Activated T-helper 2 cell treated with anti-CD3 and anti-CD28 coated beads, Interferon-gamma antibody, Interleukin-2, Interleukin-4, amounts not matched to agents 10 μg/mL and 5 μg/mL and 100 μg/mL, durations not matched to agents 14 hours and 24 hours and 36 hours (primary cell): ENCODE measurements at regions not wholly inside any gene's neighbourhood (a gene's known extent, or its start where the extent isn't known, plus 50 kb on each side); places are given as distances from the start of the nearest gene placed in this dataset.

ENCODE experiments used
- DNase-seq: peaks from one replicate; pipeline ENCODE4 v3.0.0; 2021; ENCODE audit warnings: low spot score
- H3K27ac Mint-ChIP-seq: one replicate; pipeline ENCODE4 v1.8.0; 2021; ENCODE audit warnings: mixed read lengths
- H3K27me3 Mint-ChIP-seq: one replicate; pipeline ENCODE4 v1.8.0; 2021; ENCODE audit warnings: low read depth, mixed read lengths
- H3K36me3 Mint-ChIP-seq: one replicate; pipeline ENCODE4 v1.8.0; 2021; ENCODE audit warnings: low read depth, mixed read lengths
- H3K4me1 Mint-ChIP-seq: one replicate; pipeline ENCODE4 v1.8.0; 2021; ENCODE audit warnings: low read depth, mixed read lengths
- H3K4me3 Mint-ChIP-seq: one replicate; pipeline ENCODE4 v1.8.0; 2021; ENCODE audit warnings: low read depth, mild to moderate bottlenecking, moderate library complexity, mixed read lengths
- H3K9me3 Mint-ChIP-seq: one replicate; pipeline ENCODE4 v1.8.0; 2021; ENCODE audit warnings: mixed read lengths
- intact Hi-C: fragments of 100-400 bp; cut with micrococcal nuclease; formaldehyde crosslinking; loops from one replicate; pipeline ENCODE4 v1.15.1; 2023

GRCh38 chr3:194836661-194837060 is 151.0 kb downstream of the FAM43A start:
- no peak overlapping the region for H3K27ac Mint-ChIP-seq

GRCh38 chr3:194837457-194838127 is 151.9 kb downstream of the FAM43A start:
- no peaks in the 10 kb centered on the region for H3K4me1 Mint-ChIP-seq
- no peak overlapping the region for H3K27ac Mint-ChIP-seq
- no peak overlapping the region for H3K4me3 Mint-ChIP-seq
- H3K27me3 Mint-ChIP-seq: no peaks in the 10 kb centered on the region
- intact Hi-C loops: no loop called here
- no peaks in the 10 kb centered on the region for H3K36me3 Mint-ChIP-seq
- DNase-seq: no peak
- no peaks in the 10 kb centered on the region for H3K9me3 Mint-ChIP-seq

More at GRCh38 chr3:194836661-194837060, 151.0 kb downstream of the FAM43A start:
- Mint-ChIP-seq H3K36me3 (no peaks in the 10 kb centered on the region), H3K4me3 (no peak overlapping the region), H3K9me3 (no peaks in the 10 kb centered on the region), H3K4me1 (no peaks in the 10 kb centered on the region), H3K27me3 (no peaks in the 10 kb centered on the region)
- intact Hi-C loops: no loop called here
- DNase-seq: no peak

GRCh38 chr3:194838236-194838635 is 152.6 kb downstream of the FAM43A start:
- no peaks in the 10 kb centered on the region for H3K36me3 Mint-ChIP-seq
- H3K9me3 Mint-ChIP-seq: no peaks in the 10 kb centered on the region
- H3K4me1 Mint-ChIP-seq: no peaks in the 10 kb centered on the region
- H3K27ac Mint-ChIP-seq: no peak overlapping the region
- DNase-seq: no peak
- intact Hi-C loops: no loop called here
- peaks cover under 1% of the 10 kb centered on the region for H3K27me3 Mint-ChIP-seq
- no peak overlapping the region for H3K4me3 Mint-ChIP-seq

GRCh38 chr3:194840661-194841514 is 155.2 kb downstream of the FAM43A start:
- no peak overlapping the region for H3K27ac Mint-ChIP-seq
- no peaks in the 10 kb centered on the region for H3K4me1 Mint-ChIP-seq
- H3K36me3 Mint-ChIP-seq: no peaks in the 10 kb centered on the region
- no peaks in the 10 kb centered on the region for H3K9me3 Mint-ChIP-seq
- H3K27me3 Mint-ChIP-seq: peaks cover 4% of the 10 kb centered on the region
- no peak for DNase-seq
- intact Hi-C loops: no loop called here
- H3K4me3 Mint-ChIP-seq: no peak overlapping the region

- no peak for DNase-seq
- Mint-ChIP-seq H3K27ac (no peak overlapping the region), H3K9me3 (no peaks in the 10 kb centered on the region), H3K4me3 (no peak overlapping the region), H3K36me3 (no peaks in the 10 kb centered on the region), H3K4me1 (no peaks in the 10 kb centered on the region), H3K27me3 (peaks cover 4% of the 10 kb centered on the region)
- intact Hi-C loops: no loop called here
These were observed 155.8 kb downstream of the FAM43A start for GRCh38 chr3:194841515-194841841.

- intact Hi-C loops: no loop called here
- Mint-ChIP-seq H3K36me3 (no peaks in the 10 kb centered on the region), H3K4me3 (no peak overlapping the region), H3K9me3 (no peaks in the 10 kb centered on the region), H3K27me3 (peaks cover 4% of the 10 kb centered on the region), H3K27ac (no peak overlapping the region), H3K4me1 (no peaks in the 10 kb centered on the region)
- no peak for DNase-seq
These were observed 157.9 kb downstream of the FAM43A start for GRCh38 chr3:194843556-194843955.

GRCh38 chr3:194844046-194844445 is 158.4 kb downstream of the FAM43A start:
- H3K36me3 Mint-ChIP-seq: no peaks in the 10 kb centered on the region
- intact Hi-C loops: no loop called here
- H3K4me3 Mint-ChIP-seq: no peak overlapping the region
- H3K4me1 Mint-ChIP-seq: no peaks in the 10 kb centered on the region
- peaks cover 4% of the 10 kb centered on the region for H3K27me3 Mint-ChIP-seq
- no peaks in the 10 kb centered on the region for H3K9me3 Mint-ChIP-seq
- no peak overlapping the region for H3K27ac Mint-ChIP-seq
- DNase-seq: no peak

GRCh38 chr3:194849166-194849875 is 163.6 kb downstream of the FAM43A start:
- Mint-ChIP-seq H3K27me3 (no peaks in the 10 kb centered on the region), H3K36me3 (no peaks in the 10 kb centered on the region), H3K27ac (no peak overlapping the region), H3K4me1 (no peaks in the 10 kb centered on the region), H3K4me3 (no peak overlapping the region), H3K9me3 (no peaks in the 10 kb centered on the region)
- no peak for DNase-seq
- intact Hi-C loops: no loop called here

- Mint-ChIP-seq H3K27me3 (peaks cover 3% of the 10 kb centered on the region), H3K27ac (no peak overlapping the region), H3K36me3 (no peaks in the 10 kb centered on the region), H3K4me3 (no peak overlapping the region), H3K4me1 (no peaks in the 10 kb centered on the region), H3K9me3 (no peaks in the 10 kb centered on the region)
- DNase-seq: no peak
- intact Hi-C loops: no loop called here
These were observed 165.6 kb downstream of the FAM43A start for GRCh38 chr3:194851254-194851653.

GRCh38 chr3:194851941-194852340 is 166.3 kb downstream of the FAM43A start:
- Mint-ChIP-seq H3K4me1 (no peaks in the 10 kb centered on the region), H3K27ac (no peak overlapping the region), H3K9me3 (no peaks in the 10 kb centered on the region), H3K4me3 (no peak overlapping the region), H3K27me3 (peaks cover 3% of the 10 kb centered on the region), H3K36me3 (no peaks in the 10 kb centered on the region)
- intact Hi-C loops: no loop called here
- DNase-seq: no peak

- H3K27ac Mint-ChIP-seq: no peak overlapping the region
- no peaks in the 10 kb centered on the region for H3K4me1 Mint-ChIP-seq
- no peak overlapping the region for H3K4me3 Mint-ChIP-seq
- H3K27me3 Mint-ChIP-seq: peaks cover 3% of the 10 kb centered on the region
- no peaks in the 10 kb centered on the region for H3K9me3 Mint-ChIP-seq
- no peak for DNase-seq
- no peaks in the 10 kb centered on the region for H3K36me3 Mint-ChIP-seq
- intact Hi-C loops: no loop called here
These were observed 166.7 kb downstream of the FAM43A start for GRCh38 chr3:194852345-194852744.

GRCh38 chr3:194852831-194853508 is 167.3 kb downstream of the FAM43A start:
- Mint-ChIP-seq H3K9me3 (no peaks in the 10 kb centered on the region), H3K27ac (no peak overlapping the region), H3K4me1 (no peaks in the 10 kb centered on the region), H3K4me3 (no peak overlapping the region), H3K27me3 (peaks cover 5% of the 10 kb centered on the region), H3K36me3 (no peaks in the 10 kb centered on the region)
- DNase-seq: no peak
- intact Hi-C loops: no loop called here
